ENCODE measurements at regions not wholly inside any gene's neighbourhood (a gene's known extent, or its start where the extent isn't known, plus 50 kb on each side); places are given as distances from the start of the nearest gene placed in this dataset.

DNA sequence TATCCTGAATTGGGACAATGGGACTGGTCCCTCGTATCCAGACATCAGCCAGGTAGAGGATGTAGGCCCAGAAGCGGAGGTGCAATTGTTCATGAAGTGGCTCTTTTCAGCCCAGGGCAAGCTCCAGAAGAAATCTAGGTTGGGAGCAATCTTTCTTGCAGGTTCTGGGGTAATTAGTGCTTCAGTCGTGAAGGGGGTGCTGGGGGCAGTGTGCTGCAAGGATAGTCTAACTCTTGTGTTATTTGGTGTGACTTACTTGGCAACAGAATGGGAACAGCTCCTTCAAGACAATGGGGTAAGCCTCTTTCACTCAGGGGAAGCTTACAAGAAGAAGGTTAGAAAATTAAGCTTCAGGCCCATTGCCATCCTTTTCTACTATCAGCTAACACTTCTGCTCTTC is 273.0 kb downstream of the DIPK2A start:
- TF ChIP-seq EZH2 (IDR thresholded peaks at IDR 0.05; ENCODE audit: borderline replicate concordance, insufficient read depth, low read length, poor library complexity, severe bottlenecking), result no peak
- TF ChIP-seq, protein P1, sequence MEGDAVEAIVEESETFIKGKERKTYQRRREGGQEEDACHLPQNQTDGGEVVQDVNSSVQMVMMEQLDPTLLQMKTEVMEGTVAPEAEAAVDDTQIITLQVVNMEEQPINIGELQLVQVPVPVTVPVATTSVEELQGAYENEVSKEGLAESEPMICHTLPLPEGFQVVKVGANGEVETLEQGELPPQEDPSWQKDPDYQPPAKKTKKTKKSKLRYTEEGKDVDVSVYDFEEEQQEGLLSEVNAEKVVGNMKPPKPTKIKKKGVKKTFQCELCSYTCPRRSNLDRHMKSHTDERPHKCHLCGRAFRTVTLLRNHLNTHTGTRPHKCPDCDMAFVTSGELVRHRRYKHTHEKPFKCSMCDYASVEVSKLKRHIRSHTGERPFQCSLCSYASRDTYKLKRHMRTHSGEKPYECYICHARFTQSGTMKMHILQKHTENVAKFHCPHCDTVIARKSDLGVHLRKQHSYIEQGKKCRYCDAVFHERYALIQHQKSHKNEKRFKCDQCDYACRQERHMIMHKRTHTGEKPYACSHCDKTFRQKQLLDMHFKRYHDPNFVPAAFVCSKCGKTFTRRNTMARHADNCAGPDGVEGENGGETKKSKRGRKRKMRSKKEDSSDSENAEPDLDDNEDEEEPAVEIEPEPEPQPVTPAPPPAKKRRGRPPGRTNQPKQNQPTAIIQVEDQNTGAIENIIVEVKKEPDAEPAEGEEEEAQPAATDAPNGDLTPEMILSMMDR (IDR thresholded peaks at IDR 0.05; ENCODE audit: poor library complexity, severe bottlenecking), result no peak
- no peak for TF ChIP-seq EP300 (conservative IDR thresholded peaks at IDR 0.05; ENCODE audit: poor library complexity, severe bottlenecking)
- no peak for TF ChIP-seq TAF1 (IDR thresholded peaks at IDR 0.05; ENCODE audit: low read depth)
- no peak for TF ChIP-seq SMC3 (conservative IDR thresholded peaks at IDR 0.05; ENCODE audit: poor library complexity)
- TF ChIP-seq, protein P2, sequence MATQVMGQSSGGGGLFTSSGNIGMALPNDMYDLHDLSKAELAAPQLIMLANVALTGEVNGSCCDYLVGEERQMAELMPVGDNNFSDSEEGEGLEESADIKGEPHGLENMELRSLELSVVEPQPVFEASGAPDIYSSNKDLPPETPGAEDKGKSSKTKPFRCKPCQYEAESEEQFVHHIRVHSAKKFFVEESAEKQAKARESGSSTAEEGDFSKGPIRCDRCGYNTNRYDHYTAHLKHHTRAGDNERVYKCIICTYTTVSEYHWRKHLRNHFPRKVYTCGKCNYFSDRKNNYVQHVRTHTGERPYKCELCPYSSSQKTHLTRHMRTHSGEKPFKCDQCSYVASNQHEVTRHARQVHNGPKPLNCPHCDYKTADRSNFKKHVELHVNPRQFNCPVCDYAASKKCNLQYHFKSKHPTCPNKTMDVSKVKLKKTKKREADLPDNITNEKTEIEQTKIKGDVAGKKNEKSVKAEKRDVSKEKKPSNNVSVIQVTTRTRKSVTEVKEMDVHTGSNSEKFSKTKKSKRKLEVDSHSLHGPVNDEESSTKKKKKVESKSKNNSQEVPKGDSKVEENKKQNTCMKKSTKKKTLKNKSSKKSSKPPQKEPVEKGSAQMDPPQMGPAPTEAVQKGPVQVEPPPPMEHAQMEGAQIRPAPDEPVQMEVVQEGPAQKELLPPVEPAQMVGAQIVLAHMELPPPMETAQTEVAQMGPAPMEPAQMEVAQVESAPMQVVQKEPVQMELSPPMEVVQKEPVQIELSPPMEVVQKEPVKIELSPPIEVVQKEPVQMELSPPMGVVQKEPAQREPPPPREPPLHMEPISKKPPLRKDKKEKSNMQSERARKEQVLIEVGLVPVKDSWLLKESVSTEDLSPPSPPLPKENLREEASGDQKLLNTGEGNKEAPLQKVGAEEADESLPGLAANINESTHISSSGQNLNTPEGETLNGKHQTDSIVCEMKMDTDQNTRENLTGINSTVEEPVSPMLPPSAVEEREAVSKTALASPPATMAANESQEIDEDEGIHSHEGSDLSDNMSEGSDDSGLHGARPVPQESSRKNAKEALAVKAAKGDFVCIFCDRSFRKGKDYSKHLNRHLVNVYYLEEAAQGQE (IDR thresholded peaks at IDR 0.05; ENCODE audit: borderline replicate concordance), result no peak
- TF ChIP-seq POLR2AphosphoS5 (IDR thresholded peaks at IDR 0.05), result no peak
- TF ChIP-seq RAD21 (conservative IDR thresholded peaks at IDR 0.05), result no peak
- TF ChIP-seq MXI1 (conservative IDR thresholded peaks at IDR 0.05; ENCODE audit: poor library complexity, severe bottlenecking), result no peak
